ENCODE measurements at regions not wholly inside any gene's neighbourhood (a gene's known extent, or its start where the extent isn't known, plus 50 kb on each side); places are given as distances from the start of the nearest gene placed in this dataset.

GRCh38 chr2:43139501-43139900 lies 86.9 kb downstream of the ZFP36L2 start:
- TF ChIP-seq CTCF (IDR thresholded peaks at IDR 0.05; ENCODE audit: insufficient read depth, missing control alignments) = no peak
- DNase-seq (ENCODE audit: insufficient read length, low spot score) (no peak), FAIRE-seq (no peak)

GRCh38 chr2:43138441-43138840 lies 88.0 kb downstream of the ZFP36L2 start:
- TF ChIP-seq CTCF (IDR thresholded peaks at IDR 0.05; ENCODE audit: insufficient read depth, missing control alignments) = no peak
- FAIRE-seq (no peak), DNase-seq (ENCODE audit: insufficient read length, low spot score) (no peak)

- no peak for TF ChIP-seq CTCF (IDR thresholded peaks at IDR 0.05; ENCODE audit: insufficient read depth, missing control alignments)
- DNase-seq (ENCODE audit: insufficient read length, low spot score) (no peak), FAIRE-seq (no peak)
Observed at GRCh38 chr2:43136876-43137275, 89.5 kb downstream of the ZFP36L2 start.

GRCh38 chr2:43136011-43136799 lies 90.2 kb downstream of the ZFP36L2 start:
- DNase-seq (ENCODE audit: insufficient read length, low spot score) = no peak
- TF ChIP-seq CTCF (IDR thresholded peaks at IDR 0.05; ENCODE audit: insufficient read depth, missing control alignments) = no peak
- no peak for FAIRE-seq

- TF ChIP-seq CTCF (IDR thresholded peaks at IDR 0.05; ENCODE audit: insufficient read depth, missing control alignments) = no peak
- FAIRE-seq (no peak), DNase-seq (ENCODE audit: insufficient read length, low spot score) (no peak)
Observed at GRCh38 chr2:43135583-43135982, 90.8 kb downstream of the ZFP36L2 start.

- FAIRE-seq = no peak
- no peak for TF ChIP-seq CTCF (IDR thresholded peaks at IDR 0.05; ENCODE audit: insufficient read depth, missing control alignments)
Observed at GRCh38 chr2:43134571-43134889, 91.9 kb downstream of the ZFP36L2 start.

GRCh38 chr2:43133708-43134570 lies 92.5 kb downstream of the ZFP36L2 start:
- FAIRE-seq (no peak), DNase-seq (ENCODE audit: insufficient read length, low spot score) (no peak)

More at GRCh38 chr2:43134571-43134889, 91.9 kb downstream of the ZFP36L2 start:
- DNase-seq (ENCODE audit: insufficient read length, low spot score) = no peak

More at GRCh38 chr2:43133708-43134570, 92.5 kb downstream of the ZFP36L2 start:
- TF ChIP-seq CTCF (IDR thresholded peaks at IDR 0.05; ENCODE audit: insufficient read depth, missing control alignments) = no peak
